ENCODE measurements at regions not wholly inside any gene's neighbourhood (a gene's known extent, or its start where the extent isn't known, plus 50 kb on each side); places are given as distances from the start of the nearest gene placed in this dataset.

DNA sequence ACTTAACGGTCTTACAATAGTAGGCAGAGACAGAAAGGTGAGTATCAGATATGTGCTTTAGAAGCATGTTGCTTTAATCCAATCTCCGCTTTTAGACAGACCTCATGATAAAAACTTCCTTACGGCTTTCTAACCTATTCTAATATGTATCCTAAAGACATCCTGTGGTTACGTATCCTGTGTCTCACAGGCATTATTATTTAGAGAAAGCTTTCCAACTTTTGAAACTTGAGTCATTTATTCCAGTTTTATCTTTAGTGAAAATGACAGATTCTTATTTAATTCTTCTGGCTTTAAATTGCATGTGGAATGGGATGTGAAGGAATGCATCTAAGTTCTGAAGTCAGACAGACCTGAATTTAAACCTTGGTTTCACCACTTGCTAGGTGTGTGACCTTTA lies 118.9 kb downstream of the OTUD1 start:
- TF ChIP-seq, protein P1, sequence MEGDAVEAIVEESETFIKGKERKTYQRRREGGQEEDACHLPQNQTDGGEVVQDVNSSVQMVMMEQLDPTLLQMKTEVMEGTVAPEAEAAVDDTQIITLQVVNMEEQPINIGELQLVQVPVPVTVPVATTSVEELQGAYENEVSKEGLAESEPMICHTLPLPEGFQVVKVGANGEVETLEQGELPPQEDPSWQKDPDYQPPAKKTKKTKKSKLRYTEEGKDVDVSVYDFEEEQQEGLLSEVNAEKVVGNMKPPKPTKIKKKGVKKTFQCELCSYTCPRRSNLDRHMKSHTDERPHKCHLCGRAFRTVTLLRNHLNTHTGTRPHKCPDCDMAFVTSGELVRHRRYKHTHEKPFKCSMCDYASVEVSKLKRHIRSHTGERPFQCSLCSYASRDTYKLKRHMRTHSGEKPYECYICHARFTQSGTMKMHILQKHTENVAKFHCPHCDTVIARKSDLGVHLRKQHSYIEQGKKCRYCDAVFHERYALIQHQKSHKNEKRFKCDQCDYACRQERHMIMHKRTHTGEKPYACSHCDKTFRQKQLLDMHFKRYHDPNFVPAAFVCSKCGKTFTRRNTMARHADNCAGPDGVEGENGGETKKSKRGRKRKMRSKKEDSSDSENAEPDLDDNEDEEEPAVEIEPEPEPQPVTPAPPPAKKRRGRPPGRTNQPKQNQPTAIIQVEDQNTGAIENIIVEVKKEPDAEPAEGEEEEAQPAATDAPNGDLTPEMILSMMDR (IDR thresholded peaks at IDR 0.05; ENCODE audit: low read depth, low read length): no peak
- TF ChIP-seq EZH2phosphoT487 (IDR thresholded peaks at IDR 0.05; ENCODE audit: low read depth): no peak
